Endothelial cell of umbilical vein (primary cell): ENCODE measurements at regions not wholly inside any gene's neighbourhood (a gene's known extent, or its start where the extent isn't known, plus 50 kb on each side); places are given as distances from the start of the nearest gene placed in this dataset.

Experiments
- BruUV-seq: library from RNA; stranded (reverse); fragments of 400-500 nt; replicated peaks from 2 replicates; lab custom pipeline; 2021; lab: Mats Ljungman, UMichigan
- CTCF ChIA-PET: fragments of 300-600, 350-600 bp; sonication (Branson Sonifier 250); formaldehyde crosslinking; loops from one replicate; lab custom pipeline; 2021; ENCODE audit warnings: antibody characterized with exemption, inconsistent platforms; lab: Charles Lee
- POLR2A ChIA-PET: fragments of 300-600, 350-600 bp; sonication (Branson Sonifier 250); formaldehyde crosslinking; loops from one replicate; lab custom pipeline; 2021; ENCODE audit warnings: antibody characterized with exemption, inconsistent platforms; lab: Charles Lee
- DNase-seq: peaks from one replicate; pipeline ENCODE4 v3.0.0-alpha.2; 2011; ENCODE audit warnings: low read depth, low spot score
- FAIRE-seq: peaks from 2 replicates; lab custom pipeline; 2011; peaks lifted over from hg19 to GRCh38; lab: Jason Lieb, UNC
- H2AFZ ChIP-seq: 2 replicates; pipeline ENCODE4 v1.6.0; 2012; ENCODE audit warnings: low read depth, low read length, control low read depth, inconsistent platforms
- H3K27ac ChIP-seq: 2 replicates; pipeline ENCODE4 v1.5.1; 2011; ENCODE audit warnings: low read depth, mild to moderate bottlenecking, control low read depth, low read length, moderate library complexity; ENCODE audit not compliant: insufficient read depth
- H3K27me3 ChIP-seq, 2 experiments: 2 replicates each; pipeline versions ENCODE4 v1.6.0 to v1.6.1; 2011; ENCODE audit warnings: low read length in 2 of 2, mixed read lengths in 1 of 2; ENCODE audit not compliant: control insufficient read depth in 2 of 2, insufficient read depth in 2 of 2
- H3K36me3 ChIP-seq, 2 experiments: 2 replicates in 1 of 2; 3 replicates in 1 of 2; pipeline ENCODE4 v1.5.1; 2011; ENCODE audit warnings: low read length in 2 of 2, mild to moderate bottlenecking in 1 of 2, moderate library complexity in 1 of 2; ENCODE audit not compliant: control insufficient read depth in 2 of 2, insufficient read depth in 2 of 2; ENCODE audit errors: extremely low read depth in 1 of 2
- H3K4me1 ChIP-seq: 3 replicates; pipeline ENCODE4 v1.5.1; 2011; ENCODE audit warnings: mild to moderate bottlenecking, low read length; ENCODE audit not compliant: control insufficient read depth, insufficient read depth; ENCODE audit errors: extremely low read depth
- H3K4me2 ChIP-seq: 2 replicates; pipeline ENCODE4 v1.6.1; 2011; ENCODE audit warnings: low read length, control low read depth, mixed read lengths; ENCODE audit not compliant: insufficient read depth
- H3K4me3 ChIP-seq, 3 experiments: fragments of 200-600 bp in 1 of 3; sonication (generic), shearing (Covaris generic) in 1 of 3; replicated peaks in 1 of 3; 2 replicates each; pipeline ENCODE4 v1.5.1; 2011 to 2016; ENCODE audit warnings: control low read depth in 3 of 3, low read length in 3 of 3, mild to moderate bottlenecking in 2 of 3, inconsistent platforms in 1 of 3, low read depth in 1 of 3, moderate library complexity in 1 of 3; ENCODE audit not compliant: insufficient read depth in 1 of 3
- H3K79me2 ChIP-seq: 2 replicates; pipeline ENCODE4 v1.6.0; 2012; ENCODE audit warnings: low read length, inconsistent platforms; ENCODE audit not compliant: control insufficient read depth, insufficient read depth
- H3K9ac ChIP-seq: replicated peaks from 2 replicates; pipeline ENCODE3; 2011; ENCODE audit warnings: low read length, control low read depth; ENCODE audit not compliant: insufficient read depth; ENCODE audit errors: extremely low read depth
- H3K9me1 ChIP-seq: replicated peaks from 3 replicates; pipeline ENCODE4 v1.6.0; 2011; ENCODE audit warnings: mild to moderate bottlenecking, low read length; ENCODE audit not compliant: control insufficient read depth, insufficient read depth; ENCODE audit errors: extremely low read depth
- H3K9me3 ChIP-seq: replicated peaks from 2 replicates; pipeline ENCODE4 v1.5.1; 2012; ENCODE audit warnings: low read length, inconsistent platforms; ENCODE audit not compliant: control insufficient read depth, insufficient read depth
- H4K20me1 ChIP-seq: replicated peaks from 2 replicates; pipeline ENCODE3; 2011; ENCODE audit warnings: mild to moderate bottlenecking, low read length; ENCODE audit not compliant: control insufficient read depth, insufficient read depth; ENCODE audit errors: extremely low read depth
- CTCF ChIP-seq, 2 donors: IDR thresholded peaks; 1 replicate in 1 of 2; 2 replicates in 1 of 2; pipeline ENCODE4 v1.5.1; 2011; ENCODE audit warnings: low read length in 2 of 2, mild to moderate bottlenecking in 2 of 2, moderate library complexity in 2 of 2, control low read depth in 1 of 2, inconsistent platforms in 1 of 2, low read depth in 1 of 2; ENCODE audit not compliant: insufficient read depth in 1 of 2; ENCODE audit errors: extremely low read depth in 1 of 2
- EZH2 ChIP-seq: IDR thresholded peaks from 2 replicates; pipeline ENCODE4 v1.6.1; 2012; ENCODE audit warnings: borderline replicate concordance, low read depth, mild to moderate bottlenecking, moderate library complexity, low read length, inconsistent platforms; ENCODE audit not compliant: severe bottlenecking
- FOS ChIP-seq: IDR thresholded peaks from 2 replicates; pipeline ENCODE4 v1.6.1; 2011; ENCODE audit warnings: mild to moderate bottlenecking, low read length, moderate library complexity, borderline replicate concordance; ENCODE audit not compliant: insufficient read depth
- GATA2 ChIP-seq: IDR thresholded peaks from 2 replicates; pipeline ENCODE4 v1.7.0; 2011; ENCODE audit warnings: low read depth, mild to moderate bottlenecking, moderate library complexity, mixed read lengths, low read length; ENCODE audit not compliant: insufficient read length, insufficient read depth
- JUN ChIP-seq: IDR thresholded peaks from 2 replicates; pipeline ENCODE4 v1.6.1; 2011; ENCODE audit warnings: borderline replicate concordance, low read depth; ENCODE audit not compliant: insufficient read length, insufficient read depth
- MAX ChIP-seq: IDR thresholded peaks from 2 replicates; pipeline ENCODE4 v1.6.1; 2011; ENCODE audit not compliant: insufficient read depth, insufficient read length
- MYC ChIP-seq: IDR thresholded peaks from one replicate; pipeline ENCODE4 v1.6.1; 2011; ENCODE audit warnings: mild to moderate bottlenecking, low read depth, low read length
- POLR2A ChIP-seq: IDR thresholded peaks from 2 replicates; pipeline ENCODE4 v1.6.1; 2012; ENCODE audit warnings: low read depth, mild to moderate bottlenecking, control low read depth, low read length
- POLR2AphosphoS5 ChIP-seq: IDR thresholded peaks from 2 replicates; pipeline ENCODE4 v1.6.1; 2012; ENCODE audit warnings: low read depth, mild to moderate bottlenecking, control low read depth, low read length, moderate library complexity; ENCODE audit not compliant: insufficient read depth
- dilution Hi-C: fragments of 300-500 bp; cut with MboI; formaldehyde crosslinking; loops from one replicate; pipeline ENCODE4 v1.15.0; 2019; ENCODE audit warnings: low sequenced_read_pairs; ENCODE audit not compliant: extremely low pct_ligation_motif_present
- intact Hi-C: fragments of 100-400 bp; cut with micrococcal nuclease; formaldehyde crosslinking; loops from one replicate; pipeline ENCODE4 v1.10.0; 2022

GRCh38 chr9:118567861-118568260 is 801.4 kb downstream of the BRINP1 start:
- POLR2A ChIA-PET: no interaction called here
- Histone ChIP-seq H3K9ac (no peak overlapping the region), H3K9me1 (no peaks in the 10 kb centered on the region), H3K9me3 (no peaks in the 10 kb centered on the region), H2AFZ (no peak overlapping the region), H3K4me3 (no peak overlapping the region), H3K27me3 (peaks cover 0 to 2% of the 10 kb centered on the region in 2 experiments), H4K20me1 (no peaks in the 10 kb centered on the region), H3K79me2 (no peaks in the 10 kb centered on the region), H3K4me2 (no peak overlapping the region), H3K36me3 (no peaks in the 10 kb centered on the region), H3K4me1 (no peaks in the 10 kb centered on the region), H3K27ac (no peak overlapping the region)
- CTCF ChIA-PET: no interaction called here
- no TSS peak for BruUV-seq
- no peak for TF ChIP-seq MYC
- no peak for TF ChIP-seq EZH2
- no peak for TF ChIP-seq GATA2
- TF ChIP-seq CTCF (IDR thresholded peaks at IDR 0.05; ENCODE audit: extremely low read depth in 1 of 2, insufficient read depth in 1 of 2, low read depth in 1 of 2, low read length in 2 of 2): no peak
- no peak for TF ChIP-seq POLR2AphosphoS5
- TF ChIP-seq POLR2A: no peak
- no peak for TF ChIP-seq FOS
- no peak for TF ChIP-seq JUN
- no peak for TF ChIP-seq MAX
- FAIRE-seq (no peak), DNase-seq (no peak)
- intact Hi-C loops (no loop called here), dilution Hi-C loops (no loop called here)
